Lower lobe of right lung (tissue), 2 donors: ENCODE measurements at regions not wholly inside any gene's neighbourhood (a gene's known extent, or its start where the extent isn't known, plus 50 kb on each side); places are given as distances from the start of the nearest gene placed in this dataset.
"Not testable (repeated sequence)": the region's sequence is repeated elsewhere in the genome, so short reads cannot be mapped to it uniquely, and the experiment has no call there.

ENCODE experiments used
- ATAC-seq, 2 donors: fragments of 200-7000 bp; cut with Tn5 transposase; one replicate each; pipeline ENCODE4 v1.9.1; 2020 to 2022; ENCODE audit warnings: mild to moderate bottlenecking in 2 of 2, moderate library complexity in 2 of 2
- DNase-seq: peaks from one replicate; pipeline ENCODE4 v3.0.0-alpha.2; 2020
- H3K27ac ChIP-seq: fragments of 200-600 bp; one replicate; pipeline ENCODE4 v1.8.0; 2022
- H3K27me3 ChIP-seq: fragments of 200-600 bp; one replicate; pipeline ENCODE4 v1.8.0; 2022; ENCODE audit warnings: low read depth
- H3K36me3 ChIP-seq: fragments of 200-600 bp; one replicate; pipeline ENCODE4 v1.8.0; 2022; ENCODE audit warnings: mild to moderate bottlenecking
- H3K4me1 ChIP-seq: fragments of 200-600 bp; one replicate; pipeline ENCODE4 v1.8.0; 2022
- H3K4me3 ChIP-seq: fragments of 200-600 bp; one replicate; pipeline ENCODE4 v1.8.0; 2022; ENCODE audit warnings: mild to moderate bottlenecking
- H3K9me3 ChIP-seq: fragments of 200-600 bp; one replicate; pipeline ENCODE4 v1.8.0; 2022
- CTCF ChIP-seq: fragments of 200-600 bp; IDR thresholded peaks from one replicate; pipeline ENCODE4 v1.8.0; 2022; ENCODE audit warnings: antibody characterized with exemption, mild to moderate bottlenecking
- intact Hi-C: fragments of 100-400 bp; cut with DNase I; formaldehyde crosslinking; loops from one replicate; pipeline ENCODE4 v1.11.0; 2022
- donor health status: DM: no; HTN: yes; CAD: no; lungs with severe emphysema.

- Histone ChIP-seq H3K27ac (no peak overlapping the region), H3K9me3 (no peaks in the 10 kb centered on the region), H3K27me3 (no peaks in the 10 kb centered on the region), H3K4me1 (no peaks in the 10 kb centered on the region), H3K4me3 (no peak overlapping the region), H3K36me3 (no peaks in the 10 kb centered on the region)
- DNase-seq (no peak), ATAC-seq (no peak)
- intact Hi-C loops = no loop called here
- TF ChIP-seq CTCF = no peak
These were observed 172.5 kb downstream of the CTH start for GRCh38 chr1:70583522-70583921.

- ATAC-seq = no peak
- H3K4me3 ChIP-seq = no peak overlapping the region
- H3K27me3 ChIP-seq = no peaks in the 10 kb centered on the region
- H3K36me3 ChIP-seq = no peaks in the 10 kb centered on the region
- no peak for TF ChIP-seq CTCF
- DNase-seq = no peak
- no peaks in the 10 kb centered on the region for H3K4me1 ChIP-seq
- H3K27ac ChIP-seq = no peak overlapping the region
- intact Hi-C loops = no loop called here
- no peaks in the 10 kb centered on the region for H3K9me3 ChIP-seq
These were observed 175.0 kb downstream of the CTH start for GRCh38 chr1:70586046-70586445.

GRCh38 chr1:70587872-70588366 lies 176.9 kb downstream of the CTH start:
- H3K4me3 ChIP-seq = no peak overlapping the region
- no peaks in the 10 kb centered on the region for H3K9me3 ChIP-seq
- no peak overlapping the region for H3K27ac ChIP-seq
- no peaks in the 10 kb centered on the region for H3K27me3 ChIP-seq
- no peak for DNase-seq
- intact Hi-C loops = no loop called here
- no peak for ATAC-seq
- TF ChIP-seq CTCF = no peak
- H3K4me1 ChIP-seq = no peaks in the 10 kb centered on the region
- no peaks in the 10 kb centered on the region for H3K36me3 ChIP-seq

DNA sequence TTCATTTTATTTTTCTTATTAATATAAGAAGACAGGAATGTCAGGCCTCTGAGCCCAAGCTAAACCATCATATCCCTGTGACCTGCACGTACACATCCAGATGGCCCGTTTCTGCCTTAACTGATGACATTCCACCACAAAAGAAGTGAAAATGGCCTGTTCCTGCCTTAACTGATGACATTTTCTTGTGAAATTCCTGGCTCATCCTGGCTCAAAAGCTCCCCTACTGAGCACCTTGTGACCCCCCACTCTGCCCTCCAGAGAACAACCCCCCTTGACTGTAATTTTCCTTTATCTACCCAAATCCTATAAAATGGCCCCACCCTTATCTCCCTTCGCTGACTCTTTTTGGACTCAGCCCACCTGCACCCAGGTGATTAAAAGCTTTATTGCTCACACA lies 182.5 kb downstream of the CTH start:
- H3K4me3 ChIP-seq, ATAC-seq, H3K36me3 ChIP-seq, intact Hi-C loops, H3K27me3 ChIP-seq, H3K4me1 ChIP-seq, DNase-seq, H3K27ac ChIP-seq, H3K9me3 ChIP-seq: not testable (repeated sequence)

- Histone ChIP-seq H3K4me3 (no peak overlapping the region), H3K36me3 (no peaks in the 10 kb centered on the region), H3K9me3 (no peaks in the 10 kb centered on the region), H3K27me3 (no peaks in the 10 kb centered on the region), H3K4me1 (no peaks in the 10 kb centered on the region), H3K27ac (no peak overlapping the region)
- intact Hi-C loops = no loop called here
- ATAC-seq (no peak), DNase-seq (no peak)
- no peak for TF ChIP-seq CTCF
These were observed 197.7 kb downstream of the CTH start for GRCh38 chr1:70608815-70609214.

DNA sequence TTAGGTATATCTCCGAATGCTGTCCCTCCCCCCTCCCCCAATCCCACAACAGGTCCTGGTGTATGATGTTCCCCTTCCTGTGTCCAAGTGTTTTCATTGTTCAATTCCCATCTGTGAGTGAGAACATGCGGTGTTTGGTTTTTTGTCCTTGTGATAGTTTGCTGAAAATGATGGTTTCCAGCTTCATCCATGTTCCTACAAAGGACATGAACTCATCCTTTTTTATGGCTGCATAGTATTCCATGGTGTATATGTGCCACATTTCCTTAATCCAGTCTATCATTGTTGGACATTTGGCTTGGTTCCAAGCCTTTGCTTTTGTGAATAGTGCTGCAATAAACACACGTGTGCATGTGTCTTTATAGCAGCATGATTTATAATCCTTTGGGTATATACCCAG lies 199.1 kb downstream of the CTH start:
- H3K27ac ChIP-seq, H3K9me3 ChIP-seq, DNase-seq, H3K4me1 ChIP-seq, H3K36me3 ChIP-seq, H3K4me3 ChIP-seq, intact Hi-C loops, H3K27me3 ChIP-seq, ATAC-seq: not testable (repeated sequence)

DNA sequence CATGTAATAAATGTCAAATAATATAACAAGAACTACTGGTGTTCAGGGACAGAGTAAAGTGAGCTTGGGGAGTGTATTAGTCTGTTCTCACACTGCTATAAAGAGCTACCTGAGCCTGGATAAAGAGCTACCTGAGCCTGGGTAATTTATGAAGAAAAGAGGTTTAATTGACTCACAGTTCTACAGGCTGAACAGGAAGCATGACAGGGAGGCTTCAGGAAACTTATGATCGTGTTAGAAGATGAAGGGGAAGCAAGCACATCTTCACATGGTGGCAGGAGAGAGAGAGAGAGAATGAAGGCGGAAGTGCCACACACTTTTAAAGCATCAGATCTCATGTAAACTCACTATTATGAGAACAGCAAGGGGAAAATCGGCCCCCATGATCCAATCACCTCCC lies 205.9 kb downstream of the CTH start:
- Histone ChIP-seq H3K27ac (no peak overlapping the region), H3K36me3 (no peaks in the 10 kb centered on the region), H3K4me3 (no peak overlapping the region), H3K27me3 (no peaks in the 10 kb centered on the region), H3K9me3 (no peaks in the 10 kb centered on the region), H3K4me1 (no peaks in the 10 kb centered on the region)
- intact Hi-C loops = no loop called here
- ATAC-seq (no peak), DNase-seq (no peak)
- no peak for TF ChIP-seq CTCF
